DMS153 (cell line): ENCODE measurements at regions not wholly inside any gene's neighbourhood (a gene's known extent, or its start where the extent isn't known, plus 50 kb on each side); places are given as distances from the start of the nearest gene placed in this dataset.
"Not testable (repeated sequence)": the region's sequence is repeated elsewhere in the genome, so short reads cannot be mapped to it uniquely, and the experiment has no call there.

Source experiments
- DNase-seq: peaks from one replicate; lab custom pipeline; 2025; lab: John Stamatoyannopoulos, UW

- DNase-seq = no peak
Observed at GRCh38 chr20:54844346-54844745, 369.0 kb downstream of the DOK5 start.

GRCh38 chr20:54843865-54844264 is 368.5 kb downstream of the DOK5 start:
- DNase-seq = no peak

- no peak for DNase-seq
Observed at GRCh38 chr20:54843431-54843830, 368.0 kb downstream of the DOK5 start.

GRCh38 chr20:54839224-54839623 is 363.8 kb downstream of the DOK5 start:
- no peak for DNase-seq

GRCh38 chr20:54837226-54837625 is 361.8 kb downstream of the DOK5 start:
- DNase-seq = no peak

GRCh38 chr20:54822386-54822785 is 347.0 kb downstream of the DOK5 start:
- DNase-seq = no peak

- no peak for DNase-seq
Observed at GRCh38 chr20:54820392-54820791, 345.0 kb downstream of the DOK5 start.

- DNase-seq = no peak
Observed at GRCh38 chr20:54806462-54806861, 331.1 kb downstream of the DOK5 start.

GRCh38 chr20:54794874-54795273 is 319.5 kb downstream of the DOK5 start:
- no peak for DNase-seq

GRCh38 chr20:54794110-54794509 is 318.7 kb downstream of the DOK5 start:
- DNase-seq = no peak

- no peak for DNase-seq
Observed at GRCh38 chr20:54793291-54793992, 318.0 kb downstream of the DOK5 start.

GRCh38 chr20:54792688-54793087 is 317.3 kb downstream of the DOK5 start:
- DNase-seq = no peak

- DNase-seq = not testable (repeated sequence)
Observed at GRCh38 chr20:54788260-54788659, 312.9 kb downstream of the DOK5 start.

GRCh38 chr20:54782758-54783157 is 307.4 kb downstream of the DOK5 start:
- not testable (repeated sequence) for DNase-seq

- no peak for DNase-seq
Observed at GRCh38 chr20:54774426-54774825, 299.0 kb downstream of the DOK5 start.

GRCh38 chr20:54773643-54774000 is 298.2 kb downstream of the DOK5 start:
- no peak for DNase-seq

- DNase-seq = no peak
Observed at GRCh38 chr20:54772893-54773642, 297.7 kb downstream of the DOK5 start.

GRCh38 chr20:54766483-54766882 is 291.1 kb downstream of the DOK5 start:
- DNase-seq = no peak

- no peak for DNase-seq
Observed at GRCh38 chr20:54763366-54763765, 288.0 kb downstream of the DOK5 start.

GRCh38 chr20:54759589-54759988 is 284.2 kb downstream of the DOK5 start:
- no peak for DNase-seq

GRCh38 chr20:54746796-54747195 is 271.4 kb downstream of the DOK5 start:
- DNase-seq = no peak

- DNase-seq = no peak
Observed at GRCh38 chr20:54745780-54746179, 270.4 kb downstream of the DOK5 start.

GRCh38 chr20:54744097-54744496 is 268.7 kb downstream of the DOK5 start:
- no peak for DNase-seq

- DNase-seq = no peak
Observed at GRCh38 chr20:54742193-54742592, 266.8 kb downstream of the DOK5 start.
